HG02798 (cell line): ENCODE measurements at regions not wholly inside any gene's neighbourhood (a gene's known extent, or its start where the extent isn't known, plus 50 kb on each side); places are given as distances from the start of the nearest gene placed in this dataset.
A peak's percentile ranks its signal among the peaks of the same experiment; 100 is the strongest.

Source experiments
- ATAC-seq: cut with Tn5 transposase; IDR thresholded peaks from one replicate; pipeline ENCODE4 v1.9.1; 2021; ENCODE audit warnings: mild to moderate bottlenecking; ENCODE audit not compliant: unreplicated experiment, poor library complexity

DNA sequence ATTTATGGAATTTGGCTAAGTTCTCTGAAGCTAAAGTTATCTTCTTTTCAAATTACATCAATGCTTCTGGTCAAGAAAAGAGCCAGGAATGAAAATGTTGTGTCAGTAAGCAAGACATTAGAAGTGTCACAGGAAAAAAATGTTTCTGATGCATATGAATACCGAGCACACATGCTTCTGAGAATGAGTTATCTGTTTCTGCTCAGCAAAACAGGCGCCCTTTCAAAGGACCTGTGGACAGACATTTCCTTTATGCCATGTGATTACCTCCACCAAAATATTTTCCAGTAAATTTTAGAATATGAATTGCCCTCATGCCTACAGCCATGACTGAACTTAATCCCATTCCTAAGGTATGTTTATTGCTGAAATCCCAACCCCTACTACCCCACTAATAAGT is 55.4 kb upstream of the RNF180 start:
- ATAC-seq: no peak

DNA sequence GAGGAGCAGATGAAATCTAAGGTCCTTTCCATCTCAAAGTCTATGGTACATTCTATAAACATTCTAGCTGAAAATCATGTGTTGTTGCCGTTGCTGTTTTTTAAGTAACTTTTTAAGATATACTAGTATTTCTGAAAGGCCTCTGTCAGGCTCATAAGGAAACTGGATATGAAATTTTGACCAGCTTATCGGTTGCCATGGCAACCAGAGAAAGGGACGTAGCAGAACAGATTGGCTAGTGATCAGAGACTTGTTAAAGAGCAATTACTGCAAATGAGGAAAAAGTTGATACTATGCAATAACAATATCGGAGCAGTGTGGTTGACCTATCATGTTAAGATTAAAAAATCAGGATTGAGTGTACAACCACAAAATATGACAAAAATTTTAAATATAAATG is 57.0 kb upstream of the RNF180 start:
- ATAC-seq: no peak

DNA sequence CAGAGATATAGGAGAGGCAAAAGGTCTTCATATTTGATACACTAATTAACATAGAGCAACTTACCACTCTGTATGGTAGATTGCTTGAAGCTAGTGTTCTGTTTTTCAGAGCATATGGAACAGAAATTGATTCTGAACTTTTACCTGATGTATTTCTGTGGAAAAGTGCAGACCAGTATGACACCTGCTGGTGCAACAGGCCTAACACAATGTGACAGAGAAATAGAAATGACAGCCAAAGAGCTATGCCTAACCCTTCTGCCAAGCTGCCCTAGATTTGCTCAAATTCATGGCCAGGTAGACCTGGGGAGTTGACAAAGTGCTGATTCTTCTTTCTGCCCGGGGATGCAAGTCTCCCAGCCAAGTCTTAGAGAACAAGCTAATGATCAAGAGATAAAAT is 65.4 kb upstream of the RNF180 start:
- ATAC-seq: no peak

DNA sequence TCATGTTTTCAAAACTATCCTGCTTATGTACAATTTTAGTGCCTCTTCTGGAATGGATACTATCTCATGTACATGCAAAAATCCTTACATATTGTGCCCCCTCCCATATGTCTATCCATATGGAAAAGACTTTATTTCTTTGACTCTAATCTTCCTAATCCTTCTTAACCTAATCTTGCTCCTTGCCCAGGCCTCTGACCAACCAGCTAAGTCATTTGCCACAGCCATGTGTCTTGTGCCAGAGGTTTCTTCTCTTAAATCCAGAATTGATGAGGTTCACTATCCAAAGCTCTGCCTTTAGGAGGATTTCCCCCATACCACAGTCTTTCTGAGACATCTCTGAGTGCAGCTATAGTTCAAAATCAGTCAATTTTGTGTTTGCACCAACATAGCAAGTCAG is 68.9 kb upstream of the RNF180 start:
- ATAC-seq: no peak

DNA sequence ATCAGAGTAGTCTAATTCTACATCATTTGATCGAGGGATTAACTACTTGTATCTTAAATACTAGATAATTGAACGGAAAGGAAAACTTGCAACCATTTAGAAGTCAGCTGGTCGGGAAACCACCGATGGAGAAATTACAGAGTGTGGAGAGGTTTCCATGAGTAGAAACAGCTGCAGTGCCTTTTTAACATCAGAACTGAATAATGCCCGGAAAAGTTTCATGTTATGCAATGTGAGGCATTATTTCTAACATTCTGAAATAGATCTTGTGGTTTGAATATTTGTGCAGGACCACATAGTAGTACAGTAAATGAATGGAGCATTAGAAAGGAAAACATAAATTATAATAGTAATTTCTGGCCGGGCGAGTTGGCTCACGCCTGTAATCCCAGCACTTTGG is 88.1 kb upstream of the RNF180 start:
- ATAC-seq: no peak

DNA sequence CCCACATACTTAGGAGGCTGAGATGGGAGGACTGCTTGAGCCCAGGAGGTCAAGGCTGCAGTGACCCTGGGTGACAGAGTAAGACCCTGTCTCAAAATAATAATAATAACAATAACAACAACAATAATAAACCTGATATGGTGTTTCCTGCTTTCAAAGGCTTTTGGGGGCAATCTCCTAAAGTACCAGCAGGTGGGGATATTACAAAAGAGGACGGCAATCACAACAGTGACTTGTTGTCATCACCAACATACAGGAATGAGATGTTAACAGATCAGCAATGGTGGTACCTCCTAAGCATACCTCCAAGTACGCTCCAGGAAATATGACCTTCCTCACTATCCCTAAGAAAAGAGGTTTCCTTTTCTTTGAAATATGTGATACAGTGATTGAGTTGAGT is 91.1 kb upstream of the RNF180 start:
- peak; percentile 80 for ATAC-seq

DNA sequence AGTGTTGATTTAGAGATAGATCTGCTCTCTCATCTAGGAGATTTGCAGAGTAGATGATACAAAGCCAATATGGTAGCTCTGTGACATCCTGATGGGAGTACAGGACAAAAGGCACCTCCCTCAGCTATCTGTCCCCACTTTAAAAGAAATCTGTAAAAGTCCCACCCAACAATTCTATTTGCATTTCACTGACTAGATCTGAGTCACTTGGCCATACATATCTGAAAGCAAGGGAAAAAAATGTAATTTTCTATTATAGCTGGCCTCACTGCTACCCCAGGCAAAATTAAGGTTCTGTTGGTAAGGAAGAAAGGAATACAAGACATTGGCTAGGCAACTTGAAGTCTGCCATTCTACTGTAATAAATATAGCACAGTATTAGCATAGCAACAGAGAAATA is 96.2 kb upstream of the RNF180 start:
- ATAC-seq: no peak

DNA sequence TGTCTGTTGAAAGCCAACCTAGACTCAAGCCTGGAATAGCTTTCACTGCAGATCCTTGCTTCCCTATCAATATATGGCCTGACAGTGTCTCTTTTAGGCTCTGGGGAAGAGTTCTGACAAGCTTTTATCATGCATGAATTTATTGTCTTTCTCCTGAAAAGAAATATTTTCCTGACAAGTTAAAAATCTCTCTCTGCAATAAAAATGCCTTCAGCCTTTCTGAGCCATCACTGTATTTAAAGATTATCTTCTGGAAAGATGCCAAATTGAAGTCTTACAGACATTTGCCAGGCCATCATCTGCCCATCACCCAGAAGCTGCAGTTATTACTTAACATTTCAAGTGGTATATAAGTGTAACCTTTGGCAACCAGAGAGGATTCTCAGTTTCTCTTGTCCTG is 88.1 kb upstream of the HTR1A start:
- no peak for ATAC-seq

DNA sequence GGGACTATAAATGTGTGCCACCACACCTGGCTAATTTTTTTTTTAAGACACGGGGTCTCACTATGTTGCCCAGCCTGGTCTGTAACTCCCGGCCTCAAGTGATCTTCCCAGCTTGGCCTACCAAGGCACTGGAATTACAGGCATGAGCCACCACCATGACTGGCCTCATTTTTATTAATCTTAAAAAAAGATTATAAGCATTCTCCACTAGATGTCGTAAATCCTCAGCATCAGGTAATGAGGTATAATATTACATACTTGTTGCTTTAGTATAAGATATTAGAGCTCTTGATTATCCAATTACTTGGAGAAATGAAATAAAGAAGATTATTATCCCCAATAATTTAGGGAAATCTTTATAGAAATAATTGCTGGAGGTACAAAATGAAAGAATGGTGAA is 78.2 kb upstream of the HTR1A start:
- ATAC-seq: no peak

DNA sequence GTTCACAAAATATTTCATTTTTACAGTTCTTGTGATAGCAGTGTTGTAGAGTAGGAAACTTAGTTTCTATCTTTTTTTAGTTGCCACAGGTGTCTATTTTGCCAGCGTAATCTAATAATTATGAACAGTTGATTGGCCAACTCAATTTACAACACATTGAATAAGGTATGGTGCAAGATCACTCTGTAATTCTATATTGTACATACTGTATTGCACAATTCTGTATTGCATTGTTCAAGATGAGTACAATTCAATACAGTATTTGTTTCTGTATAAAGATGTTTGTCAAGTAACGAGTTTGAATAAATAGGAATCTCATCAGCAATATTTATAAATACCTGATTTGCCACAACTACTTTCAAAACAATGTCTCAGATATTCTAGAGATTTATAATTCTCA is 64.2 kb upstream of the HTR1A start:
- ATAC-seq: no peak

DNA sequence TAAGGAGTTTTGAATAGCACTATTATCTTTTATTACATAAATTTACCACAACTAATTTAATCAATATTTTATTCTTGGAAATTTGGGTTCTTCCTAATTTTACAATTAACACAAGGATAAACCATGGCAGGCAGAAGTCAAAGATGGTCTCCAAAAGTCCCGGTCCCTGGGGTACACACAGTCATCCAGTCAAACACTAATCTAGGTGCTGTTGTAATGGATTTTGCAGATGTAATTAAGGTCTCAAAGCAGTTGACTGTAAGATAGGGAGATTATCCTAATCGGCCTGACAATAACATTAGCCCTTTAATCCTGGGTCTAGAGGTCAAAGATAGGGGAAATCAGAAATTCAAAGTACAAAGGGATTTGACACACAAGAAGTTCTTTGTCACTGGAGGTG is 57.5 kb upstream of the HTR1A start:
- ATAC-seq: no peak

DNA sequence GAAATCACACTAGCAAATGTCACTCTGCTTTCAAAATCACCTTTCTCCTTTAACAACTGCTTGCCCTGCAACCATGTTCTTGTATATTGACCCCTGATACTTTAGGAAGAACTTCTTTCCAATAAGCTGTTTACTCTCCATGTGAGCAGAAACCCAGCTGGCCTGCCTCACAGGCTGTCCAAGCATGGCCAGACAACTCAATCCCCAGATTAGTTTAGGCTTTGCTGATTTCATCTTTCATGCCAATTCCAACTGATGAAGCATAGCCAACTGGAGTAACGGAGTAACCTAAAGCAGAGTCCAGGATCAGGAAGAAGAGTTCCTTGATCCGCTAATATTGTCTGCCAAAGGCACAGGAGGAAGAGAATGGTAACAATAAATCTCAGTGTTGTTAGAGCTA is 56.7 kb upstream of the HTR1A start:
- ATAC-seq: no peak

DNA sequence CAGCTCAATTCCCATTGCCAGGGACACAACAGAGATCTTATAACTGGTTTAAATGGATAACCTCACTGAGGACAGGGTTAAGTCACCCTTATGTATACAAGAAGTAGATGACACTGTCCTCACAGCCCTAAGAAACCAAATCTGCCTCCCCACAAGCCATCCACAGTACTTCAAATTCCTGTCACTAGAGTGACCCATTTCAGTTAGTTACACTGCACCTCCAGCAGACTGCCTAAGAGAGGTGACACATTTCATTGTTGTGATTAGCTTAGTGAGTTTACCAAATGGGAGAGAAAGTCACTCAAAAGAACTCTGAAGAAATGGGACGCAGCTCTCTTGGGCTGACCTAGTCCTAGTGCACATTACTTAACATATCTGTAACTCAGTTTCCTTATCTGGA is 53.6 kb upstream of the HTR1A start:
- no peak for ATAC-seq
